HG02840 (cell line): ENCODE measurements at regions not wholly inside any gene's neighbourhood (a gene's known extent, or its start where the extent isn't known, plus 50 kb on each side); places are given as distances from the start of the nearest gene placed in this dataset.
"Not testable (repeated sequence)": the region's sequence is repeated elsewhere in the genome, so short reads cannot be mapped to it uniquely, and the experiment has no call there.

Source experiments
- ATAC-seq: cut with Tn5 transposase; IDR thresholded peaks from one replicate; pipeline ENCODE4 v1.9.1; 2021; ENCODE audit warnings: mild to moderate bottlenecking, moderate library complexity, moderate number of reproducible peaks; ENCODE audit not compliant: unreplicated experiment, low FRiP score

DNA sequence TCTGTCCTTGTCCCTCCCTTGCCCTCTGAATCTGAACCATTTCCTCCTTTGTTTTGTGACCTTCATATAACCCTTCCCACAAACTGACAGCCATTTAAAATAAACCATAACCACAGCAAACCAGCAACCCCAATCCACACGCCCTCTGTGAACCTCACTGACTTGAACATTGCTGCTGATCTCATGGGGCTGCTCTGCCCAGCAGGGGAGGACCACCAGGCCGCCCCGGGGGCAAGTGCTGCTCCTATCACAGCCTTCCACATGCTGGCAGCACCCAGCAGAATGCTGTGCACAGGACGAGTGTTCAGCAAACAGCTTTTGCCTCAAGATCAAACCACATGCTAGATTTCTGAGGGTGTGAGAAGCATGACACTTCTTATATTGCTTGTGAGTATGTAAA, 73.9 kb upstream of the UXS1 start:
- ATAC-seq: no peak

DNA sequence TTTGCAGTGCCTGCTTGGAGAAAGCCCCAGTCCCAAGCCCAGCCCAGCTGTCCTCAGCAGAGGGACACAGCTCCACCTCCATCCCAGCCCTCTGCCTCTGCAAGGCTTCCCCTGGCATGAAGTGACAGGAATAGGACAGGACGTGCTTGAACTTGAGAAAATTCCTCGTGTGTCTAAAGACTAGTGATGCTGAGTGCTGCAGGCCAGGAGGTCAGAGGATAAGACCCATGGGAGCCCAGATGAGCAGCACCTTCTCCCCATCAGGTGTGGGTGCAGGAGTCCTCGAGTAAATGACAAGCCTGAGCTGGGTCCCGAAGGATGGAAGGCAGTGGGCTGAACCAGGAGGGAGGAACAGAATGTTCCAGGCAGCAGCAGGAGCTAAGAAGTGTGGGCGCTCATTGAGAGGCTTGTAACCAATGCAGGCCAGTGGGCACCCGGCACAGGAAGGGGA, 67.8 kb upstream of the UXS1 start:
- ATAC-seq: no peak

DNA sequence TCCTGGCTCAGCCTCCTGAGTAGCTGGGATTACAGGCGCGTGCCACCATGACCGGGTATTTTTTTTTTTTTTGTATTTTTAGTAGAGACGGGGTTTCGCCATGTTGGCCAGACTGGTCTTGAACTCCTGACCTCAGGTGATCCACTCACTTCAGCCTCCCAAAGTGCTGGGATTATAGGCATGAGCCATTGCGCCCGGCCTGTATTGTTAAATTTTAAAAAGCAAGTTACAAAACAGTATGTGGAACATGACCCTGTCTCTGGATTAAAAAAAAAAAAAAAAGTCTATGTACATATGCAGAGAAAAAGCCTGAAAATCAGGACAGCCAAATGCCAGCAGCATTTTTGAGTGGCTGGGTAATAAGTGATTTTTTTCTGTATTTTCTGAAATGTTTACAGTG, 64.8 kb upstream of the UXS1 start:
- ATAC-seq: not testable (repeated sequence)

DNA sequence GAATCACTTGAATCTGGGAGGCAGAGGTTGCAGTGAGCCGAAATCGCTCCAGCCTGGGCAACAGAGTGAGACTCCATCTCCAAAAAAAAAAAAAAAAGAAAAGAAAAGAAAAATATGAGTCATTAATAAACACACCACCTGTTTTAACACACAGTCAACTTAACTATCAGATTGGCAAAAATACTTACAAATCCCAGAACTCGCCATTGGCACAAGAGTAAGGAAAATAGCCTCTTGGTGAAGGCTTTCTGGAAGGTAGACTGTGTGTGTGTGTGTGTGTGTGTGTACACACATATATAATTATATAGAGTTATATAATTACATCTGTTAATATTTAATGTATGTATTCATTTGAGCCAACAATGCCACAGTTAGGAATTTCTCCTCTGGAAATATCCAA, 63.7 kb upstream of the UXS1 start:
- no peak for ATAC-seq

DNA sequence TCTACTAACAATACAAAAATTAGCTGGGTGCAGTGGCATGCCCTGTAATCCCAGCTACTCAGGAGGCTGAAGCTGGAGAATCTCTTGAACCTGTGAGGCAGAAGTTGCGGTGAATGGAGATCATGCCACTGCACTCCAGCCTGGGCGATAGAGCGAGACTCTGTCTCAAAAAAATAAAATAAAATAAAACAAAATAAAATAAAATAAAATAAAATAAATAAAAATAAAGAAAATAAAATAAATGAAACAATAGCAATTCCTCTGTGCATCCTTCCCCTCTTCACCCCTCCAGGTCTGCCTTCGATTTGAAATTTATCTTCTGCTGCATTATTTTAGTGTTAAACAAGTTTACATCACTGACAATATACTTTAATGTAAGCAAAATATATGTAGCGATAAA, 63.0 kb upstream of the UXS1 start:
- no peak for ATAC-seq

DNA sequence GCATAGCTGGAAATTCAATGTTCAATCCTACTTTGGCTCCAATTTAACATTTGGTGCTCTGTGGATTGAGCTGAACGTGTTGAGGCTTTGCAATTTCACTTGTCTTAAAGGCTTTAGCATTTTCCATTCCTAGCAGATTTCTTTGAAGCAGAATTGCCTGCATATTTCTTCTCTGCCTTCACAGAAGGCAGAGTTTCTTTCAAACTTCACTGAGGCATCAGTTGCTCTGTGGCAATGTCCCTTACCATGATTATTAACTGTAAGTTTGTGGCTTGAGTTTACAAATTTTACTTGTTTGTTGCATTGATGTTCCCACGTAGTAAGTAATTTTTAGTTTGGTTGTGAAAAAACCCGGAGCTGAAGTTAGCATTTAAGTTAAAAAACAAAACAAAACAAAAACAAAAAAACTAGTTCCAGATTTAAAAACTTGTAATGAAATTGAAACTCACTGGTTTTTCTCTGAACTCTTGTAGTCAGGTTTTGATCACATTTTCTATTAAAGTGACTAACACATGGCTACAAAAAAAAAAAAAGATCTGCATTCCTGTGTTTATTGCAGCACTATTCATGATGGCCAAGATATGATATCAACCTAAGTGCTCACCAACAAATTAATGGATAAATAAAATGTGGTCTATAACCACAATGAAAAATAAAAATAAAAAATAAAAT, 55.2 kb upstream of the UXS1 start:
- ATAC-seq: not testable (repeated sequence)

DNA sequence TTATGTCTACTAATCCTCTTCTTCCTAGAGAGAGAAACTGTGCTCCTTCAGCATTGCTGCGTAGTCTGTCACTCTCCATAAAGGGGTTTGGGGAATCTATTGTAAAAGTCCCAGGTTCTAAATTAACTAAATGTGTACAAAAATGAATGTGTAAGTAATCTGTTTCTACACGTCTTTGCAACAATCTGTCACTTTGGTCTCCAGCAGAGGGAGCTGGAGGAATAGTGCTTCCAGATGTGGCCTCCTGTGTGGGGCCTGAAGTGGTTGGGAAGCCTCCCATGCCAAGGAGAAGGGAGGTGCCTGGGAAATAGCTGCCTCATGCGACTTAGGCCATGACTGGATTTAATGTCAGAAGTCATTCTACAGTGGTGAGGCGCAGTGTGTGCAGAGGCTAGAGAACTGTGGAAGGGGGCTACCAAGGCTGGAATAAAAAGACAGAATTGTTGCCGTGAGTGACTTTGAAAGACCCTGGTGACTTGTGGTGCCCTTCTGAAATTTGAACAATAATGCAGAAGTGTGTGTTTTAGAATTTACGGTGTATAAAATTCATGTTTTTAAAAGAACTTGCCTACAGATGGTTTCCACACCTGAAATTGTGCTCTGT, 54.5 kb upstream of the UXS1 start:
- not testable (repeated sequence) for ATAC-seq
